ENCODE measurements at regions not wholly inside any gene's neighbourhood (a gene's known extent, or its start where the extent isn't known, plus 50 kb on each side); places are given as distances from the start of the nearest gene placed in this dataset.

GRCh38 chr4:187174749-187175148 is 451.1 kb upstream of the FAT1 start:
- BruUV-seq (replicated peaks) = no TSS peak
- ChIA-PET POLR2A (no interaction called here), CTCF (ENCODE audit: low intra/inter-chr PET ratio, low total read pairs) (no interaction called here)
- Histone ChIP-seq H3K9me3 (ENCODE audit: low read length) (no peaks in the 10 kb centered on the region), H2AFZ (ENCODE audit: low read length) (no peak overlapping the region), H3K79me2 (ENCODE audit: insufficient read depth, low read length) (no peaks in the 10 kb centered on the region), H3K36me3 (replicated peaks in 1 of 2; ENCODE audit: control insufficient read depth in 1 of 2, insufficient read depth in 2 of 2, low read length in 2 of 2) (no peaks in the 10 kb centered on the region), H3K4me2 (ENCODE audit: low read depth, low read length) (no peak overlapping the region), H3K9ac (ENCODE audit: insufficient read depth, low read depth, low read length) (no peak overlapping the region), H3K27ac (ENCODE audit: extremely low read length, insufficient read depth, low read length) (no peak overlapping the region), H3K4me3 (replicated peaks in 1 of 3; ENCODE audit: insufficient read depth in 1 of 3, low read depth in 2 of 3, low read length in 3 of 3) (no peak overlapping the region), H3K27me3 (ENCODE audit: control insufficient read depth in 1 of 2, insufficient read depth in 2 of 2, low read length in 2 of 2) (peaks cover 0 to 32% of the 10 kb centered on the region in 2 experiments; a peak in 1 of 5 replicates), H3K4me1 (ENCODE audit: insufficient read depth, low read length) (no peaks in the 10 kb centered on the region), H4K20me1 (ENCODE audit: insufficient read depth, low read length) (no peaks in the 10 kb centered on the region)
- DNase-seq (ENCODE audit: low spot score) (no peak), FAIRE-seq (no peak), ATAC-seq (no peak)
- in situ Hi-C loops (cut with HindIII; ENCODE audit: extremely low pct_ligation_motif_present, low pct_unique_long_range_greater_than_20kb) (no loop called here), intact Hi-C loops (cut with micrococcal nuclease; ENCODE audit: unreplicated experiment) (no loop called here)
- 2% methylated on average over 7 of the region's 8 CpGs for WGBS (ENCODE audit: low lambda C conversion rate)
- TF ChIP-seq CBX2 (IDR thresholded peaks at IDR 0.05; ENCODE audit: low read depth, low read length) = no peak
- no peak for TF ChIP-seq CBX2 (CRISPR knock-in tag; IDR thresholded peaks at IDR 0.05; ENCODE audit: low read depth)
- TF ChIP-seq YEATS2 (CRISPR knock-in tag; IDR thresholded peaks at IDR 0.05; ENCODE audit: borderline replicate concordance) = no peak
- no peak for TF ChIP-seq ZNF777 (CRISPR knock-in tag; IDR thresholded peaks at IDR 0.05)
- TF ChIP-seq EED (CRISPR knock-in tag; IDR thresholded peaks at IDR 0.05) = no peak
- no peak for TF ChIP-seq SMC3 (IDR thresholded peaks at IDR 0.05; ENCODE audit: low read length)
- no peak for TF ChIP-seq ZNF121 (CRISPR knock-in tag; IDR thresholded peaks at IDR 0.05)
- TF ChIP-seq ZNF382 (CRISPR knock-in tag; IDR thresholded peaks at IDR 0.05; ENCODE audit: borderline replicate concordance) = no peak
- TF ChIP-seq CENPBD1 (CRISPR knock-in tag; IDR thresholded peaks at IDR 0.05; ENCODE audit: borderline replicate concordance, low read depth) = no peak
- no peak for TF ChIP-seq PAWR (CRISPR knock-in tag; IDR thresholded peaks at IDR 0.05; ENCODE audit: borderline replicate concordance)
- no peak for TF ChIP-seq GRHL1 (CRISPR knock-in tag; conservative IDR thresholded peaks at IDR 0.05)
- TF ChIP-seq PLRG1 (conservative IDR thresholded peaks at IDR 0.05) = no peak
- TF ChIP-seq ATF3 (CRISPR knock-in tag; IDR thresholded peaks at IDR 0.05) = no peak
- TF ChIP-seq CHD2 (IDR thresholded peaks at IDR 0.05; ENCODE audit: low read depth, low read length) = no peak
- no peak for TF ChIP-seq RBFOX2 (IDR thresholded peaks at IDR 0.05; ENCODE audit: low read depth, low read length)
